ENCODE measurements at regions not wholly inside any gene's neighbourhood (a gene's known extent, or its start where the extent isn't known, plus 50 kb on each side); places are given as distances from the start of the nearest gene placed in this dataset.

- H3K9me3 ChIP-seq (replicated peaks; ENCODE audit: control insufficient read depth, insufficient read depth, low read length) = no peaks in the 10 kb centered on the region
- intact Hi-C loops (cut with micrococcal nuclease; ENCODE audit: unreplicated experiment) (no loop called here), in situ Hi-C loops (cut with MboI) (no loop called here)
- no peak overlapping the region for H3K9ac ChIP-seq (ENCODE audit: control insufficient read depth, insufficient read depth, low read length)
- TF ChIP-seq SREBF2 (IDR thresholded peaks at IDR 0.05; ENCODE audit: low read length) (no peak), TCF7 (IDR thresholded peaks at IDR 0.05; ENCODE audit: borderline replicate concordance) (no peak), CBX5 (IDR thresholded peaks at IDR 0.05; ENCODE audit: low read depth) (no peak), HDAC6 (IDR thresholded peaks at IDR 0.05; ENCODE audit: unreplicated experiment) (no peak), NR2C2 (IDR thresholded peaks at IDR 0.05; ENCODE audit: borderline replicate concordance, control insufficient read depth, insufficient read length, low read depth) (no peak), STAT3 (IDR thresholded peaks at IDR 0.05; ENCODE audit: low read depth, low read length) (no peak), ZNF687 (IDR thresholded peaks at IDR 0.05) (no peak), STAT1 (conservative IDR thresholded peaks at IDR 0.05) (no peak), YY1 (IDR thresholded peaks at IDR 0.05; ENCODE audit: low read depth, low read length) (no peak), TAF1 (IDR thresholded peaks at IDR 0.05; ENCODE audit: borderline replicate concordance, low read depth, low read length) (no peak), ZNF207 (IDR thresholded peaks at IDR 0.05; ENCODE audit: borderline replicate concordance) (no peak), ATF2 (IDR thresholded peaks at IDR 0.05; ENCODE audit: low read length) (no peak), KAT2A (conservative IDR thresholded peaks at IDR 0.05; ENCODE audit: control insufficient read depth, low read depth, low read length) (no peak), IRF3 (IDR thresholded peaks at IDR 0.05) (no peak), RFX5 (IDR thresholded peaks at IDR 0.05; ENCODE audit: low read depth, low read length) (no peak), ZZZ3 (IDR thresholded peaks at IDR 0.05; ENCODE audit: control insufficient read depth, insufficient read length, low read depth) (no peak), FOS (IDR thresholded peaks at IDR 0.05; ENCODE audit: borderline replicate concordance, extremely low read depth, insufficient read length) (no peak), SRF (IDR thresholded peaks at IDR 0.05; ENCODE audit: low read depth in 2 of 2, low read length in 2 of 2) (no peak), SPI1 (IDR thresholded peaks at IDR 0.05; ENCODE audit: borderline replicate concordance, insufficient read depth, low read depth, low read length) (no peak)
- no TSS peak for BruUV-seq (replicated peaks)
- DNase-seq (ENCODE audit: low read depth, low spot score) (no peak), ATAC-seq (no peak), FAIRE-seq (no peak)
- H2AFZ ChIP-seq (ENCODE audit: control insufficient read depth, low read depth, low read length) = no peak overlapping the region
- H4K20me1 ChIP-seq (ENCODE audit: control insufficient read depth, insufficient read depth) = no peaks in the 10 kb centered on the region
- ChIA-PET SMC1A (ENCODE audit: uncharacterized antibody, unreplicated experiment) (no interaction called here), RAD21 (ENCODE audit: unreplicated experiment) (no interaction called here), CTCF (no interaction called here), POLR2A (no interaction called here)
- no peaks in the 10 kb centered on the region for H3K4me1 ChIP-seq (ENCODE audit: control insufficient read depth, insufficient read depth, low read length)
- H3K27me3 ChIP-seq (replicated peaks in 1 of 2; ENCODE audit: control insufficient read depth in 2 of 2, insufficient read depth in 2 of 2, low read length in 1 of 2) = no peaks in the 10 kb centered on the region
- WGBS (ENCODE audit: insufficient coverage, insufficient replicate concordance, low lambda C conversion rate, missing lambda C conversion rate) = 43% methylated on average over 3 of the region's 3 CpGs
- H3K4me2 ChIP-seq (ENCODE audit: control insufficient read depth, insufficient read depth) = no peak overlapping the region
- no peak overlapping the region for H3K4me3 ChIP-seq
- no peak overlapping the region for H3K27ac ChIP-seq (ENCODE audit: control insufficient read depth, insufficient read depth)
- no peaks in the 10 kb centered on the region for H3K36me3 ChIP-seq (ENCODE audit: control insufficient read depth in 2 of 2, insufficient read depth in 2 of 2, low read length in 1 of 2)
- no peaks in the 10 kb centered on the region for H3K79me2 ChIP-seq (ENCODE audit: control insufficient read depth, insufficient read depth, low read length)
Measured at GRCh38 chr20:11145616-11146015, 471.8 kb upstream of the JAG1 start.

Measured in GM12878 (cell line).